Stimulated activated CD4-positive, alpha-beta T cell treated with anti-CD3 and anti-CD28 coated beads, Interleukin-1b, Interleukin-23, amount 100 ng/mL, for 24 hours (primary cell): ENCODE measurements at regions not wholly inside any gene's neighbourhood (a gene's known extent, or its start where the extent isn't known, plus 50 kb on each side); places are given as distances from the start of the nearest gene placed in this dataset.

Experiments
- DNase-seq, 4 experiments: peaks; one replicate each; pipeline ENCODE4 v3.0.0-alpha.2; 2020; ENCODE audit warnings: low read depth in 4 of 4, low spot score in 1 of 4

DNA sequence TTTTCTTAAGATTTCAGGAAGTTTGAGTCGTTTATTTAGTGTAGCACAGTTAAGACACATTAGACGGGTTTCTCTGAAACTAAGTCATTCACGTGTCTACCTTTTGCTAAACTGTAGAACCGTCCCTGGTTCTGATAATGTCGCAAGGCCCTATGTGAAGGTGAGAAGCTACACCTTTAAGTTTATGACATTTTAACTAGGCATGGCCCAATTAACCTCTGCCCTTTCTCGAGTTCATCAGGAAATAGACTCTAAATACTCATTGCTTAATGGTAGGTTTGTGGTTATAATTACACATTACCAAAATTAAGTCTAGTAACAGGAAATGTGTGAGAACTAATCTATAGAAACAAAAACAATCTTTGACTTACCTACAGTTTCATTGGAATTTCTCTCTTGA is 126.6 kb upstream of the FZD8 start:
- DNase-seq, result no peak

DNA sequence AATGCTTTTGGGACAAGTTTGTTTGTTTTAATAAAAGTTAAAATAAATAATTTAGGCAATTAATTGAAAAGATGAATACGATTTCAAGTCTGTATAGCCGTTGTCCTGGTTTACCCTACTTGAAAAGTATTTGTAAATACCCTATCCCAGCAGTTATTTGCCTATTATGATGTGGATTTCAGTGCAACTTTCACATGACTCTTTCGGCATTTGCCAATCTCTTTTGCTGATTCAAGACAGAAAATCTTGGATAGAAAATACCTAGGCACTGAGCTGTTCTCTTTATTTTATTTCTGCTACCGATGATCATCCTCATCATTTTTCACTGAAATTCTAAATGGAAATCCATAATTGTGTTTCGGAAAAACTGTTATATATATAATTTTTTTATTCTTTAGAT is 125.9 kb upstream of the FZD8 start:
- DNase-seq, result no peak

DNA sequence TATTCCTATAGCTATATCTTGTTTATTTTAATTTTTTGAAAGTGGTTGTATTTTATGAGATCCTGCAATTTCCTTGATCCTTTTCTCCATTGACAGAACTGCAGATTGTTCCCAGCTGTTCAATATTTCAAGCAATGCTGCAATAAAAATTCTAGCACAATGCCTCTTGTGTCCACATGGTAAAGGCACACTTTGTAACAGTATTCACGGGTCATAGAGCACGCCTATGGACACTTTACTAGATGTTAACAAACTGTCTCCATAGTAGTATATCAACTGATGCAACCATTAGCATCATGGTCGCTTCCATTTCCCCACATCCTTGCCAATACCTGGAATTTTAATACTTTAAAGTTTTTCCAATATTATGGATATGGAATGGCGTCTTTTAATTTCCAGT is 123.9 kb upstream of the FZD8 start:
- no peak for DNase-seq

DNA sequence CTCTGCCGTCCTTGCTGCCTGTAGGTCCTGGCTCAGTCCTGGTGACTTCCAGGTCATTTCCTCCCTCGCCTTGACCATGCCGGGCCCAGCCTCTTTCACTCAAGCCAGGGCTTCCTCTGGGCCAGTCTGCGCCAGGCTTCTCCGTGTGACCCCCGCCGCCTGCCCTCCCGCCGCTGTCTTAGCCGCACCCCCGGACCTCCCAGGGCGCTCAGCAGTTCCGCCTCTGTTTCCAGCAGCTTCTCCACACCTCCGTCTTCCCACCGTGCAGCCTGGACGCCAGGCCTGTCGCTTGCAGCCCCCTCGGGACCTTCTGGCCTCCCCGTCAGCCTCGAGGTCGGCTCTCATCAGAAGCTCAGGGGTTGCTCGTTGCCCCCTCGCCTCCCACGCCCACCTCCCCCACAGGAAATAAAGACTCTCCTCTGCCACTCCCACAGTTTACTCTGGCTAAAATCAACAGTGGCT is 123.0 kb upstream of the FZD8 start:
- no peak for DNase-seq

DNA sequence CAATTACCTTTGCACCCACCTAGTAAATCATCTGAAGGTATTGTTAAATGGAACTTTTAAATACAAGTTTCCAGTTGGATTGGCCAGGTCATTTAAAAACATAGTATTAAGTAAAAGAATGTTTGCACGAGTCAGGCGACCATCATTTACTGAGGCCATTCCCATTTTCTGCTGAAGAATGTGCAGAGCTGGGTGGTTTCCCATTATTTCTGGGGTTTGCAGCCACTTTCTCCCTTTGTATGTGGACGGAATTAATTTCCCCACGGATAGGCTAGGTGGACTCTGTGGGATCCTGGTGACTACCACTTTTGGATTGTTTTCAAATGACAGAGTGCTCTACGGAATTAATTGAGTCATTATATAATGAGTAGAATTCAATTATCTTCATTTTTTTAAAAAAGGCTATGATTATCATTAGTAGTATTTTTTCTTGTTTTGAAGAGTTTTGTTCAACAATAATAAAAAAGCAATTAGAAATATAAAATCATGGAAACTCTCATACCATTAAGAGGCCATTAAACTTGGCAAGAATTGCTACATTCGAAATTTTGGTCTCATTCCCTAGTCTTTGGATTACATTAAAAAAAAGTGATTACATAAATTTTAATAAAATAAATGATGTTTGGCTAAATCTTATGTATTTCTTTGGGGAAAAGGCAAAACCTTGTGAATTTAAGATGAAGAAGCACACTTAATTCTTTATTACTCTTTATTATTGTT is 120.4 kb upstream of the FZD8 start:
- no peak for DNase-seq

DNA sequence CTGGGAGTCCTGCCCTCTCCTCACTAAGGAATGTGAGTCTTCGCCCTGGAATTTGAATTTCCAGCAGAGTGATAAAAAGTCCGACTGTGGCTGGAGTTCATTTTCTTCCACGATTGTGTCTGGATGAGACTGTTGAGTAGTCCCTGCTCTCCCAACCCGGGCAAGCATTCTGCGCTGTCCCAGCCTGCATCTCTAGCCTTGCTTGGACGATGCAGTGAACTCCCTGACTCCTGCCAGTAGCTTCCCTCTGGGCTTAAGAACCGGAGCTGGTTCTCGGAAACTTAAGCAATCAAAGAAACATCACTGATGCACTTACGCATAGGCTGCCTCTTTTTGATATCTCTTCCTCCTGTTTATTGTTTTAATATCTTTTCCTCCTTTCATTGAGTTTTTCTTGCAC is 116.0 kb upstream of the FZD8 start:
- DNase-seq, result no peak

DNA sequence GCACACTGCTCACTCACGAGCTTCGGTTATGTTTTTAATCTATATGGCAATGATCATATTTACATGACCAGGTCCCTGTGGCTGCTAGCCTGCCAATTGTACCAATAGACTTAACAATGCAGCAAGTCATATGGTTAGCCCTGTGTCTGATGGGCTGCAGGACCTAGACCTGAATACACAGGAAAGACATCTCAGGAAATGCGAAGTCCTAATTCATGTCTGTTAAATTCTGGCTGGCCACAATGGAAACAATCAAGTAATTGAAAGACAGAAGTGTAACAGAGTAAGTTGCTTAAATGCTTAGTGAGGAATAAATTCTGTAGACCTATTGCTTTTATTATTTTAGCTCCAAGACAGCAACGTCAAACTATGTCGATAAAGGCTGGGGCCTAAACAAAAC is 112.4 kb upstream of the FZD8 start:
- no peak for DNase-seq

DNA sequence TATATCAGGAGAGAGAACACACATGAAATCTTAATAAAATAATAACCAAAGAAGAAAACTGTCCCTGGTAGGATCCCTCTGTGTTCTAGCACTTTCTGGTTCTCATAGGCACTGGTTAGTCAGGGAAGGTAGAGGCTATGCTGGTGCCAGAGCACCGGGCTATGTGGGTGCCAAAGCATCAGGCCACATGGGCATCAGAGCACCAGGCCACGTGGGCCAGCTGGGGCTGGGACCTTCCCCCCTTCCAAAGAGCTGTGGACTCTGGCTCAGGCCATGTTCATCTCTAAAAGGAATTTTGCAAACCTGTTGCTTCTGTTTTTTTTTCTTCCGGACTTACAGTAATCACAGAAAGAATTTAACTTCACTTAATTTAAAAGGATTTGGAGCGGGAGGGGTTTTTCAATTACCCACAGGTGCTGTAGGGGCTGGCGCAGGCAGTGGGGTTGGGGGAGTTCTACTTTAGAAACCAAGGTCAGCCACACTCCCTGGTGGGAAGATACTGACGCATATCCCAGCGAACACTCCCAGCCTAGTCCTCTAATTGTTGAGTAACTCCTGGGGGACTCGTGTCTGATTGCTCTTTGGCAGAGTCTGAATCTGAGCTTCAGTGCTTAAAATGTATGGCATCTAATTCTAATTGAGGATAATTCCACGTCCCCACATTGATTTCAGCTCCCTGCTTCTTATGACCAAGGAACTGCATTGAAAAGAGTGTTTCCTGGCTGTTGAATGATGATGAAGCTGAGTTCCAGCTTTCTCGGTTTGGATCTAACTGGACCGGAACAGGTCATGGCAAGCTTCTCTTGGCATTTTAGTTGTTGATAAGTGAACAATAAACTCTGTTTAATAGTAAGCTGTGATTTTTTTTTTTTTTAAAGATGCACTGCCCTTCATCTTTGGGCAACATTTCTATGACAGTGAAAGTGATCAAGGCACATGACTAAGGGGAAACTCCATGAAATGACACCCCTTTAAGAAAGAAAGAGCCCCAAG is 110.7 kb upstream of the FZD8 start:
- DNase-seq, result no peak

DNA sequence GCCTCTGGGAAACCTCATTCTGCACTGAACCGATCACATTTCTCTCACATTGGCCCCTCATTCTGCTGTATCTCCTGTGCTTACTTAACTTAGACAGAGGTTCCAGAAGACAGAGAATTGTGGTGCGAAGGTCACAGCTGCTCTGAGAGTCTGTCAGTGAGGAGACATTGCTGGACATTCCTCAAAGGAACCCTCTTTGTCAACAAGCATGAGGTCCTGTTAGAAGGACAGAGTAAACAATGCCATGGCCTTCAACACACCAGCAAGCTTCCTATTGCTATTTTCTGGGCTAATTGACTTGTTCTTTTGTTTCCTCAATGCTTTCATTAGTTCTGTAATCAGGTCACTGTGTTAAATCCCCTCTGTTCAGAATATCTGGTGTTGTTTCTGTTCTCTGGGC is 109.3 kb upstream of the FZD8 start:
- DNase-seq, result no peak

DNA sequence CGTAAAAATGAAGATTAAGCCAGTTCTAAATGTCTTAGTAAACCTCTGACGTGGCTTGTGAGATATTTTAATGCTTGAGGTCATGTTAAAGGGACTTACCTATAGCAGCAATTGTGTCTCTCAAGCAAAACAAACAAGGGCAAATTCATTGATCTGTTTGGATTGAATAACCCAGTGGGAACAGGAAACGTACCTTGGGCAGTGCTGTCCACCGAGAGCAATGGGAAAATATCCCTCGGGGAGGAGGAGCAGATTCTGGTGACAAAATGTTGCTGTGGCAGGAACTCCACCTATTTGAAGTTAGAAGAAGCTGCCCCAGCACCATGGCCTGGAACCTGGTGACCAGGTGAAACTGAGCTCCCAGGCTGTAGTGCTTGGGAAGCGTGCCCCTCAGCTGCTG is 107.1 kb upstream of the FZD8 start:
- no peak for DNase-seq

DNA sequence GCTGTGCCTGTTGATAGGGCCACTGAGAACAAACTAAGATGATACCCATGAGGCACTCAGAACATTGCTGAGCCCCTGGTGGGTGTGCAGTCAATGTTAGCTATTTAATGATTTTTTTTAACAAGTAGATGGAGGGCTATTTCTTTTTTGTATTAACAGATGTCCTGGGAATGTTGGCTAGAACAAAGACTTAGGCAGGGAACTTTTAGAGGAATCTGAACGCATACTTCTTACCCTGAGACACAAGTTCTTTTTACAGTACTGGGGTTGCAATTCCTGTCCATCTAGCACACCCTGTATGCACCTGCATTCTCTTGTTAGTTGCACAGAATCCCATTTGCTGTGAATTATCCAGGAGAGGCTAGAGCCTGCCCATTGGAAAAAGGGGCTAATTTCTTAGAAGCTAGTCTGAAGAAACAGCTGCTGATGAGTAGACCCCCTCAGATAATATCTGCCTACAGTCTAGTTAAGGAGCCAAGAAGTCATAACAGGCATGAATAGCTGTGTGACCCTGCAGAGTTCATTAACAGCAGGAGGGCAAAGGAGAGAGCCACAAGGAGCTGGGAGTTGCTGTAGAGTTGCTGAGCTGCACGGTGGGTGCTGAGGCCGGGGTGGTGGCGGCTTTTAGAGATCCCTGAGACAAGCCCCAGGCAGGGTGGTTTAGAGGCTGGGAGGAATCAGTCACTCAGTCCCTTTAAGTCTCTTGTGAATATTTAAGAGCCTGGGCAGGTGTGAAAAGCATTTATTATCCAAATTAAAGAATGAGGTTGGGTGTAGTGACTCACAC is 103.7 kb upstream of the FZD8 start:
- no peak for DNase-seq

DNA sequence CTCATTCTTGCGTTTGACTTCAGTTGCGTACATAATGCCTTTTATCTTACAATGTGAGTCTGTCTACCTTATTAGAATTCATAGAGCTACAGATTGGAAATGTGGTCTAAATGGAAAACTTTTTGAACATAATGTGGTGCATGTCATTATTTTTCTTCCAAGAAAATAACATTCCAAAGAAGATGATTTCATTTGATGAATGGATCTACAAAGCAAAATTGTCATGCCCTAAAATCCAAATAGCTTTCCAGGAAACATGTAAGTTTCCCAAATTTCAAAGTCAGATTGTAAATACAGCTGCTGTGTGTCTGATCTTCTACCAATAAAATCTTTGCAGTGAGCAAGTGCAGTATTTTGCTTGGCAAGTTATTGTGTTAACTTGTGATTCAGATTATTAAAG is 101.8 kb upstream of the FZD8 start:
- DNase-seq, result no peak

DNA sequence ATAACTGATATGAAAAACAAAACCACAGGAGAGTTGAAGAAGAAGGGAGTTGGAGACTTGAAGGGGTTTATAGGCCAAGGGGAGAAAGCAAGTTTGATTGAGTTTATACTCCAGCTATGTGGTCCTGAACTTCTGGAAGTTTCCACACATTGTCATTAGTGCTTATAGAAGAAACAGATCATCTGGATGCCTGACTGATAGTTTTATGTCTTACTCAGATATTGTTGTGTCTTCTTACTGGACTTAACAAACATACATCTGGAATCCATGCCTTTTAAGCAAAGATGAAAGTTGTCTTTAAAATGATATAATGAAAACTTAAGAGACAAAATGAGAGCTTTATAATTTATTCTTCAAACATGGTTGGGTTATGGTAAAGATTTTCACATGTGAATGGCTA is 101.3 kb upstream of the FZD8 start:
- no peak for DNase-seq

DNA sequence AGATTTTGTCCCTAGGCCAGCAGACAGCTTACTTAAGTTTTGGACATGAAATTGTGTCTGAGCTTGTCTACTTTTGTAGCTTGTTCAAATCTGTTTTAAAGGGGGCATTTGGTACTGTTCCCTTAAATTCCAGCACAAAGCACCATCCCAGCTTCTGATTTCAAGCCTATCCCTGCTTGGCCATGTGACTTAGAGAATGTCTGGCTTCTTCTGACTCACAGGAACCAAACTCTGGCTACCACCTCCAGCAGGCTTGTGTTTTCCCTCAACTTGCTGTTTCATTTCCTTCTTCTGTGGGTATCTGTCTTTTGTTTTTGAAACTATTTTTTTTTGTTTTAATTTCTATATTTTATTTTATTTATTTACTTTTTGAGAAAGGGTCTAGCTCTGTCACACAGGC is 97.9 kb upstream of the FZD8 start:
- DNase-seq, result no peak

DNA sequence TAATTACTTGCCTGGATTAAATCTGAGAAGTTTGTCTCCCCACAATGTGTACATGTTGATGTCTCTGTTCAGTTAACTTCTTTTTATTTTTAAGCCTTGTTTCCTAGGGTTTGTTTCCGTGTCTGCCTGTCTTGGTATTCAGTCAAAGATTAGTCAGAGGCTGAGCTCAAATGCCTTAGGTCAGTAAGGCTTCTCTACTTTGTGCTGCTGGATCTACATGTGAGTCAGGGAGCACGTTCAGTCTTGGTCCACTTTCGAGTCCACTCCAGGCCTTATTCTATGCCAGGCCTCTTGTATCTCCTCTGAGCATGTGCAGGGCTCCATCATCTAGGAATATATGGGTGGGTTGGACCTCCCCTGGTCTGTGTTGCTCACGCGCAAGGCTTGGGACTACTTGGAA is 93.3 kb upstream of the FZD8 start:
- no peak for DNase-seq

DNA sequence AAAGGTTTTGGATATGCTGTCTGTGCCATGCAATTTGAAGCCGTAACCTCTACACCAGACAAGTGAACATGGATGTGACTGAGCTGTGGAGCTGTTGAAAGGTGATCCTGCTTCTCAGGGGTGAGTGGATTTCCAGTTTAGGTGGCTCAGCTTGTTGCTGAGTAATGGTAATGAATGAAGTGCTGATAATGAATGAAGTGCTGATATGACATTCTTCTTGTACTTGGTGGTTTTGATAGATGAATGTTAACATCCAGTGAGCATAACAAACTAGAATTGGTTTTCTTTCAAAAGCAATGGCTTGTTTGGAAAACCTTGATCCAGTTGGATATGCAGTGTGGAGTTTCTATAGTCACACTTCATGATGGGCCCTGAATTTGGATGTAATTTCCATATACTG is 89.7 kb upstream of the FZD8 start:
- no peak for DNase-seq

DNA sequence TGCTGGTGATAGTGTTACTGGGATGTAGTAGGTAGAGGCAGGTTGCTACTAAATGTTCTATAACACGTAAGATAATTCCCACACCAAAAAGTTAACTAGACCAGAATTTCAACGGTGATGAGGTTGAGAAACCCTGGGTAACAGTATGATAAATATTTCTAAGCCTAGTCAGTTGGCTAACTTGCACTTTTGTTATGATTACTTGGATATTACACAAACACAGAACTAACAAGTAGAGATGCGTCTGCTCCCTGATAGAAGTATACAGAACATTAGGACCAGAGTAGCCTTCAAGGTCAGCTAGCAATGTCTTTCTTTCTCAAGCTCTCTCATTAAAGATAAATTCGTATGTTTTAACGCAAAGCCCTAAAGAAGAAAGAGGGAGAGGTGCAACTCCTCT is 86.2 kb upstream of the FZD8 start:
- DNase-seq, result no peak

DNA sequence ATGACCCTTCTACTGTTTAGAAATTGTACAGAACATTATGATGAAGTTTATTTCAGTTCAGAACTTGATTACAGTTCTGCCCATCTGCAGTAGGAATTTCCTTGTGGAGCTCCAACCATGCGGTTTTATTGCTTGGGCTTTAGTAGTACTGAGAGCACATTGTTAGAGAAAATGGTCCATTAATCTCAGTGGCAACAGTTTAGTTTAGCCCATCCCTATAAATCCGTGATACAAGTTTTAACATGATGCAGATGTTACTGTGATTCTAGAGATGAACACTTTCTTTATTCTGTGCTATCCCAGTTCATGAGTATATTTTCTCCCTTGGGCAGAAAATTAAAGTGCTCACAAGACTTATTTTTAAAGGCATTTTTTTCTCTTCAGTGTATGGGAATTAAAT is 84.8 kb upstream of the FZD8 start:
- DNase-seq, result no peak

DNA sequence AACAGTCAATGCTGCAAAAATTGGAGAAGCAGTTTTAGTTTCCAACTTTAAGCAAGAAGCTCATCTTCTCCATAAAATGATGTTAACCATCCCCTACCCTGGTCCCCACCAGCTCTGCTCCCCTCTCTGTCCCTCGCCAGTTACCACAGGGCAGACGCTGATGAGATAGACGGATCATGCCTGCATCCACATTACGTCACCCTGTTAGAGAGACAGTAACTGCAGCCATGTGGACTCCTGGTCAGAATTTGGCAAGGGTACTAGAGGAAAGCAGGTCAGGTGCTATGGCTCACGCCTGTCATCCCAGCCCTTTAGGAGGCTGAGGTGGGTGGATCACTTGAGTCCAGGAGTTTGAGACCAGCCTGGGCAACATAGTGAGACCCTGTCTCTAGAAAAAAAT is 81.9 kb upstream of the FZD8 start:
- DNase-seq, result no peak

DNA sequence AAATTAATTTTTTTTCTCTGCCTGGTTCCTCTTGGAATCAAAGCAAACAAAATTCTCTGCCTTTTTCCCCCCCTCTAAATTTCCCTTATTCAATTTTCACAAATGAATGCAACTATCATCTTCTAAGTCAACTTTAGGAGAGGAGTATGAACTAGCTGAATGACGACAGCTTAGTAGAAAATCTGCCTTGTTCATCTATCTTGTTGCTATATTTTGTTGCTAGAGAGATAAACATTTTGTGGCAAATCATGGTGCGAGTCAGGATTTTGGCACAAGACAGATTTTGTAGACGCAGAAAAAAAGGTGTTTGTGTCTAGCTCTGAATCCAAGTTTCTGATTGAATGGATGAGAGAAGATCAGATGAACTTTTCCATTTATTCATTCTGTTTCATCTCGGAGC is 81.0 kb upstream of the FZD8 start:
- no peak for DNase-seq

DNA sequence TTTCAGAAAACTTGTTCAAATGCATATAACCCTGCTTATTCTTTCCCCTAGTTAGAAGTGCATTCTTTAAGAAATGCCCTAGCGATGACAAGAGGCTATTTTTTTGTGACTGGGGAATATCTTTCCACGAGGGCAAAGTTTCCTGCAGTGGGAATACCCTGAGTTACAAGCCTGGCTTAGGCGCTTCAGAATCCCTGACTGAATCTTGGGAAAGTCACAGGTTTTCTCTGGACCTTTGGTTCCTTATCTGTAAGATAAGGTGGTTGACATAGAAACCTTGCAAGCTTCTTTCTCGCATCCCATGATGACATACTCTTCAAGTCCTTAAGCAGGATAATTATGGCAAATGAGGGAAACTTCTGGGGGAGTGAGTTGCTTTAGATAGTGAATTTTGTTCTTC is 80.5 kb upstream of the FZD8 start:
- DNase-seq, result no peak

DNA sequence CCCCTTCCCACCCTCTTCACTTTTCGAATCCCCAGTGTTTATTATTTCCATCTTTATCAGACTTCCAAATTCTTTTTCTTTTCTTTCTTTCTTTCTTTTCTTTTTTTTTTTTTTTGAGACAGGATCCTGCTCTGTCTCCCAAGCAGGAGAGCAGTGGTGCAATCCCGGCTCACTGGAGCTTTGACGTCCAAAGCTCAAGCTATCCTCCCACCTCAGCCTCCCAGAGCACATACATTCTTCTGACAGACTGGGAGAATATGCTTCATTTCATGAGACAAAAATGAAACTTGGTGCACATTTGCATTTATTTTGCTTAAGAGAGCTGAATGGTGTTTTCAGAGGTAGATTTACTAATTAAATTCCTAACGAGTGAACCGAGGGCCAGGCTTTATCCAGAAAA is 80.1 kb upstream of the FZD8 start:
- DNase-seq, result no peak
